Tibial nerve (tissue), 4 donors: ENCODE measurements at regions not wholly inside any gene's neighbourhood (a gene's known extent, or its start where the extent isn't known, plus 50 kb on each side); places are given as distances from the start of the nearest gene placed in this dataset.

Experiments used
- DNase-seq, 2 donors: peaks; one replicate each; pipeline ENCODE4 v3.0.0-alpha.2; 2019; ENCODE audit warnings: low spot score in 2 of 2
- H3K27ac ChIP-seq, 4 donors: fragments of 200-600 bp; sonication (generic) in 3 of 4; one replicate each; pipeline ENCODE4 v1.5.1; 2017 to 2019; ENCODE audit warnings: mild to moderate bottlenecking in 1 of 4
- H3K27me3 ChIP-seq, 2 donors: fragments of 200-600 bp; sonication (generic) in 1 of 2; one replicate each; pipeline versions ENCODE4 v1.5.1 to v1.6.0; 2017 to 2019
- H3K36me3 ChIP-seq, 3 donors: fragments of 200-600 bp; sonication (generic); one replicate each; pipeline ENCODE4 v1.5.1; 2018 to 2019
- H3K4me1 ChIP-seq, 4 donors: fragments of 200-600 bp; sonication (generic) in 3 of 4; one replicate each; pipeline ENCODE4 v1.5.1; 2017 to 2019
- H3K4me3 ChIP-seq, 4 donors: fragments of 200-600 bp; sonication (generic) in 3 of 4; one replicate each; pipeline ENCODE4 v1.5.1; 2017 to 2019; ENCODE audit warnings: mild to moderate bottlenecking in 1 of 4, moderate library complexity in 1 of 4
- H3K9me3 ChIP-seq, 4 donors: fragments of 200-600 bp; sonication (generic) in 3 of 4; one replicate each; pipeline ENCODE4 v1.5.1; 2017 to 2019
- EP300 ChIP-seq, 2 donors: sonication (generic); formaldehyde crosslinking; IDR thresholded peaks; one replicate each; pipeline ENCODE4 v1.6.1; 2017; ENCODE audit warnings: antibody characterized with exemption in 2 of 2, mild to moderate bottlenecking in 1 of 2
- POLR2A ChIP-seq, 2 donors: fragments of 450-650 bp; IDR thresholded peaks; one replicate each; pipeline ENCODE4 v1.6.1; 2017; ENCODE audit warnings: antibody characterized with exemption in 2 of 2, mild to moderate bottlenecking in 2 of 2, moderate library complexity in 2 of 2
- WGBS, 2 donors: methylation state at CpG; one replicate each; pipeline ENCODE4 v1.1.5; 2018; 5-methylcytosine and 5-hydroxymethylcytosine counted together
- TF ChIP-seq, protein P1 (sequence below), 5 experiments: fragments of 200-600 bp in 3 of 5; fragments of 450-650 bp in 2 of 5; sonication (generic) in 3 of 5; IDR thresholded peaks; one replicate each; pipeline ENCODE4 v1.5.1; 2016 to 2019; ENCODE audit warnings: antibody characterized with exemption in 5 of 5, mild to moderate bottlenecking in 3 of 5, moderate library complexity in 2 of 5

DNA sequence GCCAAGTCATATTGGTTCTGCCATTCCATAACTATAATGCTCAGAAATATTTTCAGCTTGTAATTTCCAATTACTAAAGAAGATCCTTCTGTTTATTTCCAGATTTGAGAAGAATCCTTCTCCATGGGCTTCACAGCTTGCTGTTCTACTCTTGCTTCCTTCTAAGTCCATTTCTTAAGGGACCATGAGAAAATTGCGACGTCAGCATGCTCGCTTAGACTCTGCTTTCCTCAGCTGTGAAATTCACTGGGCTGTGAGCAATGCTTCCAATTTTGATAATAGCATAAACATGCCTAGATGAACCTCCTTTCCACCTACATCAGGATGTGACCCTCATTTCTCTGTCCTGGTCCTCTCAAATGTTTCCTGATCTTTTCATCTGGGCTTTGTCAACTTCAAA lies 145.3 kb upstream of the CDH20 start:
- H3K4me3 ChIP-seq = no peak overlapping the region
- H3K27me3 ChIP-seq = no peaks in the 10 kb centered on the region
- TF ChIP-seq EP300 (IDR thresholded peaks at IDR 0.05) (no peak), POLR2A (IDR thresholded peaks at IDR 0.05) (no peak)
- TF ChIP-seq, protein P1, sequence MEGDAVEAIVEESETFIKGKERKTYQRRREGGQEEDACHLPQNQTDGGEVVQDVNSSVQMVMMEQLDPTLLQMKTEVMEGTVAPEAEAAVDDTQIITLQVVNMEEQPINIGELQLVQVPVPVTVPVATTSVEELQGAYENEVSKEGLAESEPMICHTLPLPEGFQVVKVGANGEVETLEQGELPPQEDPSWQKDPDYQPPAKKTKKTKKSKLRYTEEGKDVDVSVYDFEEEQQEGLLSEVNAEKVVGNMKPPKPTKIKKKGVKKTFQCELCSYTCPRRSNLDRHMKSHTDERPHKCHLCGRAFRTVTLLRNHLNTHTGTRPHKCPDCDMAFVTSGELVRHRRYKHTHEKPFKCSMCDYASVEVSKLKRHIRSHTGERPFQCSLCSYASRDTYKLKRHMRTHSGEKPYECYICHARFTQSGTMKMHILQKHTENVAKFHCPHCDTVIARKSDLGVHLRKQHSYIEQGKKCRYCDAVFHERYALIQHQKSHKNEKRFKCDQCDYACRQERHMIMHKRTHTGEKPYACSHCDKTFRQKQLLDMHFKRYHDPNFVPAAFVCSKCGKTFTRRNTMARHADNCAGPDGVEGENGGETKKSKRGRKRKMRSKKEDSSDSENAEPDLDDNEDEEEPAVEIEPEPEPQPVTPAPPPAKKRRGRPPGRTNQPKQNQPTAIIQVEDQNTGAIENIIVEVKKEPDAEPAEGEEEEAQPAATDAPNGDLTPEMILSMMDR (IDR thresholded peaks at IDR 0.05) = no peak
- H3K4me1 ChIP-seq = no peaks in the 10 kb centered on the region
- H3K9me3 ChIP-seq = no peaks in the 10 kb centered on the region
- WGBS, 2 donors = 80 to 93% methylated on average over 3 of the region's 3 CpGs
- H3K36me3 ChIP-seq = no peaks in the 10 kb centered on the region
- no peak for DNase-seq
- no peak overlapping the region for H3K27ac ChIP-seq

DNA sequence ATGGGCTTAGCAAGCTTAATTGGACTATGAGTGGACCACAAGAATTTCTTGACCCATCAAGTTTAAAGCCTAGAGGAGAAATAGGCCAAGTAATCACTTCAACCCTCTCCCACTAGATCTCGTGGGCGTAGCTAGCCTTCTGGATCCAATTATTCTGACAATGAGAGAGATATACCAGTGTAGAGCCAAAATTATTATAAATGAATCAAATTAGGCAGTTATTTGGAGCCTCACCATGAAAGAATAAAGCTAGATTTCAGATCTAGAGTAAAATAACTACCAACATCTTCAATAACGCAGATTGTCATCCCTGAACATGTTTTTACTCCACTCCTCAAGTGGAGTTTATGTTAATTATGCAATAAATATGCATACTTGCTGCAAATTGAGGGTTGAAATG lies 143.9 kb upstream of the CDH20 start:
- Histone ChIP-seq H3K27me3 (no peaks in the 10 kb centered on the region), H3K9me3 (no peaks in the 10 kb centered on the region), H3K4me3 (no peak overlapping the region), H3K27ac (no peak overlapping the region), H3K4me1 (no peaks in the 10 kb centered on the region), H3K36me3 (no peaks in the 10 kb centered on the region)
- TF ChIP-seq POLR2A (IDR thresholded peaks at IDR 0.05) (no peak), EP300 (IDR thresholded peaks at IDR 0.05) (no peak)
- TF ChIP-seq, protein P1 (IDR thresholded peaks at IDR 0.05) = no peak
- 68 to 77% methylated on average over 3 of the region's 3 CpGs for WGBS, 2 donors
- DNase-seq = no peak

DNA sequence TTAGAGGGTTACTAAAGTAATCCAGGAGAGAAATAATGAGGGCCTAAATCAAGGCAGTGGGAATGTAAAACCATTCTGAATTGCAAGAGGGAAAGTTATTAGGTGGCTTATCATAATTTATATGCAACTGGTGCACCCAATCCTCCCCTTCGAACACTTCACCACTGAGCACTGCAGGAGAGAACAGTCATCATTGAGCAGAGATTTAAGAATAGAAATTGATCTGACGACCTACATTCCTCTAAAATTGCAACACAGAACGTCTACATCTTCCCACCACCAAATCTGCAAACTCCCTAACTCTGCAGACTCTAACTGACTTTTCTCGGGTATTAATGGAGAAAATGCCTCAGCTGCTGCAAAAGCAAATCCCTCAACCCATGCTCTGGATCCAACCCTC lies 138.5 kb upstream of the CDH20 start:
- Histone ChIP-seq H3K36me3 (no peaks in the 10 kb centered on the region), H3K27me3 (no peaks in the 10 kb centered on the region)
- TF ChIP-seq POLR2A (IDR thresholded peaks at IDR 0.05) (no peak), EP300 (IDR thresholded peaks at IDR 0.05) (no peak)
- TF ChIP-seq, protein P1 (IDR thresholded peaks at IDR 0.05) = no peak

DNA sequence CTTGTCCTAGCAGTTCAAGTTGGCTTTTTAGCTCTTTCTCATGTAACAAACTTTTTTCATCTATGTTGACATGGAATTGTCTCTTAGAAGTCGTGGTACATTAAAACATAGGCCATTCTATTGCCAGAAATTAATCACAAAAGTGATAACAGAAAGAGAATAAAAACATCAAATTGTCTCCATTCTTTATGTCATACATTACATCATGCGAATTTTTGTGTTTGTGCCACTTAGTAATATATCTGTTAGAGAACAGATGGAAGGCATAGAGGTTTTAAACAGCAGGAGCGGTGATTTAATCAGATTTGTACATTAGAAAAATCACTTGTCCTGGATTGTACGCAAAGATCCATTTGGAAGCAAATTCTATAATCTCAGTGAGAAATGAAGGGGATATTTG lies 136.5 kb upstream of the CDH20 start:
- no peaks in the 10 kb centered on the region for H3K4me1 ChIP-seq
- no peak overlapping the region for H3K27ac ChIP-seq
- WGBS, 2 donors = 88 to 90% methylated on average over 4 of the region's 4 CpGs
- no peaks in the 10 kb centered on the region for H3K9me3 ChIP-seq
- no peaks in the 10 kb centered on the region for H3K27me3 ChIP-seq
- no peak for DNase-seq
- TF ChIP-seq POLR2A (IDR thresholded peaks at IDR 0.05) = no peak
- TF ChIP-seq, protein P1 (IDR thresholded peaks at IDR 0.05) = no peak
- no peaks in the 10 kb centered on the region for H3K36me3 ChIP-seq
- no peak overlapping the region for H3K4me3 ChIP-seq

More for the DNA sequence above, 138.5 kb upstream of the CDH20 start:
- Histone ChIP-seq H3K4me3 (no peak overlapping the region), H3K9me3 (no peaks in the 10 kb centered on the region), H3K27ac (no peak overlapping the region), H3K4me1 (no peaks in the 10 kb centered on the region)
- WGBS, 2 donors = 76% methylated on average over 4 of the region's 4 CpGs
- no peak for DNase-seq

DNA sequence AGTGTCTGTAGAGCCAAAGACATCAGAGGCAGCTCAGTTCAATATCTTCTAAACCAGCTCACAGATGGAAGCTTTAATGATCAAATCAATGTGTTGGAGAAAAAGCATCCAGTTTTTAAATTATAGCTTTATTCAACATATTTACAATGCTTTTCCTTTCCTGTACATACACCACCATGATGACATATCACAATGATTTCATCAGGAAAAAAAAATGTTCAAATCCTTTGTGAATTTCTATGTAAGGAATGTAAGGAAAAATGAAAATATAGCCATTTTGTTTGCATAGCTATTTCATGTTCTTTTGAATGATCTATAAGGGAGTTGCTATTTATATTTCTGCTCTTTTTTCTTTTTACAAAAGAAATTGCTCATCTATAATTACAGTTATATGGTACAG lies 134.7 kb upstream of the CDH20 start:
- Histone ChIP-seq H3K4me3 (no peak overlapping the region), H3K27ac (no peak overlapping the region), H3K9me3 (no peaks in the 10 kb centered on the region), H3K27me3 (no peaks in the 10 kb centered on the region), H3K36me3 (no peaks in the 10 kb centered on the region), H3K4me1 (no peaks in the 10 kb centered on the region)
- DNase-seq = no peak
- TF ChIP-seq, protein P1 (IDR thresholded peaks at IDR 0.05) = no peak
